ENCODE measurements at regions not wholly inside any gene's neighbourhood (a gene's known extent, or its start where the extent isn't known, plus 50 kb on each side); places are given as distances from the start of the nearest gene placed in this dataset.
A peak's percentile ranks its signal among the peaks of the same experiment; 100 is the strongest.

DNA sequence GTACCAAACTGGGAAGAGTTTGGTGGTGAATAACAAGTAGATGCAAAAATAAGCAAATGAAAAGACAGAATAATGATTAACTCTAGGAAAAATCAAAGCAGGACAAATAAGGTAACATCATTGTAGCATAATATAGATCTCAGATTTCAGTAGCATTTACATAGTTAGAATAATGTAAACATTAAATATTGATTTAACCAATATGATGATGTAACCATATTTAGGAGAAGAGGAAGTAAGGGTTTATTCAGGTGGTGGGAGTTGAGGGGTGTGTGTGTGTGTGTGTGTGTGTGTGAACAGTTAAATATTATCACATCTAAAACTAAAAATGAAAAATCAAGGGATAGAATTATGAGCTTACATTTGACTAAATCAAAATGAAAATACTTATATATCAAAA, 143.4 kb downstream of the NPR3 start:
- Mint-ChIP-seq H3K36me3 (ENCODE audit: low read depth, unreplicated experiment) (no peaks in the 10 kb centered on the region), H3K4me1 (ENCODE audit: low read depth, unreplicated experiment) (peaks cover 18% of the 10 kb centered on the region), H3K9me3 (ENCODE audit: unreplicated experiment) (peaks cover 9% of the 10 kb centered on the region), H3K27me3 (ENCODE audit: low read depth, unreplicated experiment) (no peaks in the 10 kb centered on the region), H3K27ac (ENCODE audit: unreplicated experiment) (no peak overlapping the region), H3K4me3 (ENCODE audit: unreplicated experiment) (no peak overlapping the region)
- H4K20me1 ChIP-seq (ENCODE audit: insufficient read depth, low read length), result no peaks in the 10 kb centered on the region
- no peak for TF ChIP-seq EZH2 (IDR thresholded peaks at IDR 0.05; ENCODE audit: insufficient read depth, low read length)
- TF ChIP-seq, protein P1, sequence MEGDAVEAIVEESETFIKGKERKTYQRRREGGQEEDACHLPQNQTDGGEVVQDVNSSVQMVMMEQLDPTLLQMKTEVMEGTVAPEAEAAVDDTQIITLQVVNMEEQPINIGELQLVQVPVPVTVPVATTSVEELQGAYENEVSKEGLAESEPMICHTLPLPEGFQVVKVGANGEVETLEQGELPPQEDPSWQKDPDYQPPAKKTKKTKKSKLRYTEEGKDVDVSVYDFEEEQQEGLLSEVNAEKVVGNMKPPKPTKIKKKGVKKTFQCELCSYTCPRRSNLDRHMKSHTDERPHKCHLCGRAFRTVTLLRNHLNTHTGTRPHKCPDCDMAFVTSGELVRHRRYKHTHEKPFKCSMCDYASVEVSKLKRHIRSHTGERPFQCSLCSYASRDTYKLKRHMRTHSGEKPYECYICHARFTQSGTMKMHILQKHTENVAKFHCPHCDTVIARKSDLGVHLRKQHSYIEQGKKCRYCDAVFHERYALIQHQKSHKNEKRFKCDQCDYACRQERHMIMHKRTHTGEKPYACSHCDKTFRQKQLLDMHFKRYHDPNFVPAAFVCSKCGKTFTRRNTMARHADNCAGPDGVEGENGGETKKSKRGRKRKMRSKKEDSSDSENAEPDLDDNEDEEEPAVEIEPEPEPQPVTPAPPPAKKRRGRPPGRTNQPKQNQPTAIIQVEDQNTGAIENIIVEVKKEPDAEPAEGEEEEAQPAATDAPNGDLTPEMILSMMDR (IDR thresholded peaks at IDR 0.05; ENCODE audit: insufficient read depth, low read depth, low read length), result no peak
- FAIRE-seq, result no peak
- H2AFZ ChIP-seq (ENCODE audit: low read depth, low read length), result no peak overlapping the region
- H3K36me3 ChIP-seq (ENCODE audit: insufficient read depth, low read length), result no peaks in the 10 kb centered on the region
- no peaks in the 10 kb centered on the region for H3K9me3 ChIP-seq (ENCODE audit: insufficient read depth, low read depth, low read length)
- H3K27ac ChIP-seq (ENCODE audit: low read depth, low read length), result no peak overlapping the region
- no peaks in the 10 kb centered on the region for H3K79me2 ChIP-seq (ENCODE audit: insufficient read depth, low read length)
- no peak overlapping the region for H3K9ac ChIP-seq (ENCODE audit: low read length)
- H3K4me3 ChIP-seq (ENCODE audit: insufficient read depth, low read depth, low read length), result no peak overlapping the region
- no peaks in the 10 kb centered on the region for H3K27me3 ChIP-seq (ENCODE audit: insufficient read depth, low read length)
- no peak overlapping the region for H3K4me2 ChIP-seq (ENCODE audit: low read length)
- peaks cover 14% of the 10 kb centered on the region for H3K4me1 ChIP-seq (ENCODE audit: insufficient read depth, low read length)
- DNase-seq (ENCODE audit: low read depth), result no peak

DNA sequence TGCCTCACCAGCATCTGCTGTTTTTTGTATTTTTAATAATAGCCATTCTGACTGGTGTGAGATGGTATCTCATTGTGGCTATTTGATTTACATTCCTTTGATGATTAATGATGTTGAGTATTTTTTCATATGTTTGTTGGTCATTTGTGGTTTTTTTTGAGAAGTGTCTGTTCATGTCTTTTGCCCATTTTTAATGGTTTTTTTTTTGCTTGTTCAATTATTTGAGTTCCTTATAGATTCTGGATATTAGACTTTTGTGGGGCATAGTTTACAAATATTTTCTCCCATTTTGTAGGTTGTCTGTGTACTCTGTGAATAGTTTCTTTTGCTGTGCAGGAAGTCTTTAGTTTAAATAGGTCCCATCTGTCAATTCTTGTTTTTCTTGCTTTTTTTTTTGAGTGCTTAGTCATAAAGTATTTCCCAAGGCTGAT, 148.1 kb downstream of the NPR3 start:
- H2AFZ ChIP-seq (ENCODE audit: low read depth, low read length), result no peak overlapping the region
- H3K4me1 Mint-ChIP-seq (ENCODE audit: low read depth, unreplicated experiment), result no peaks in the 10 kb centered on the region
- DNase-seq (ENCODE audit: low read depth) (peak; percentile 70), FAIRE-seq (peak; percentile 37)
- H3K27me3 Mint-ChIP-seq (ENCODE audit: low read depth, unreplicated experiment), result no peaks in the 10 kb centered on the region
- no peak overlapping the region for H3K4me2 ChIP-seq (ENCODE audit: low read length)
- peaks cover 11% of the 10 kb centered on the region for H3K9me3 Mint-ChIP-seq (ENCODE audit: unreplicated experiment)
- H3K27me3 ChIP-seq (ENCODE audit: insufficient read depth, low read length), result no peaks in the 10 kb centered on the region
- H3K79me2 ChIP-seq (ENCODE audit: insufficient read depth, low read length), result no peaks in the 10 kb centered on the region
- no peaks in the 10 kb centered on the region for H3K9me3 ChIP-seq (ENCODE audit: insufficient read depth, low read depth, low read length)
- H3K27ac Mint-ChIP-seq (ENCODE audit: unreplicated experiment), result no peak overlapping the region
- H3K36me3 ChIP-seq (ENCODE audit: insufficient read depth, low read length), result no peaks in the 10 kb centered on the region
- no peak overlapping the region for H3K4me3 ChIP-seq (ENCODE audit: insufficient read depth, low read depth, low read length)
- no peak overlapping the region for H3K4me3 Mint-ChIP-seq (ENCODE audit: unreplicated experiment)
- H4K20me1 ChIP-seq (ENCODE audit: insufficient read depth, low read length), result no peaks in the 10 kb centered on the region
- H3K36me3 Mint-ChIP-seq (ENCODE audit: low read depth, unreplicated experiment), result no peaks in the 10 kb centered on the region
- no peak for TF ChIP-seq EZH2 (IDR thresholded peaks at IDR 0.05; ENCODE audit: insufficient read depth, low read length)
- TF ChIP-seq, protein P1 (IDR thresholded peaks at IDR 0.05; ENCODE audit: insufficient read depth, low read depth, low read length), result no peak
- H3K4me1 ChIP-seq (ENCODE audit: insufficient read depth, low read length), result no peaks in the 10 kb centered on the region
- H3K27ac ChIP-seq (ENCODE audit: low read depth, low read length), result no peak overlapping the region
- no peak overlapping the region for H3K9ac ChIP-seq (ENCODE audit: low read length)

DNA sequence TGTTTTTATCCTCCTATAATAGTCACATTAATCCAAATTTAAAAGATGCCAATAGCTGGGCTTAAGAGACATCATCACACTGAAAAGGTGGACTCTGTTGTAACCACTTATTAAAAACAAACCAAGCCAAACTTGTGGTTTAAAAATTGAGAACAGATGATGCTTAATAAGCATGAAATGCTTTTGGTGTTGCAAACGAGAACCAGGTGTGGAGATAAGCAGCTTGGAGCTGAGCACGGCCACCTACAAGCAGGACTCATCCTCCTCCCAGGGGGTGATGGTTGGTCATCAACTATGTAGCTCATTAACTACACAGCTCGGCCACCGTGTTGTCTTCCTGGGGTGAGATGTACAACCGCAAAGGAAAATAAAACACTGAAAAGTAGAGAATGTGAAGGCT, 154.4 kb downstream of the NPR3 start:
- Mint-ChIP-seq H3K36me3 (ENCODE audit: low read depth, unreplicated experiment) (no peaks in the 10 kb centered on the region), H3K27me3 (ENCODE audit: low read depth, unreplicated experiment) (no peaks in the 10 kb centered on the region), H3K4me1 (ENCODE audit: low read depth, unreplicated experiment) (peaks cover 4% of the 10 kb centered on the region), H3K27ac (ENCODE audit: unreplicated experiment) (no peak overlapping the region), H3K4me3 (ENCODE audit: unreplicated experiment) (no peak overlapping the region), H3K9me3 (ENCODE audit: unreplicated experiment) (peaks cover 2% of the 10 kb centered on the region)
- peak; percentile 77 for DNase-seq (ENCODE audit: low read depth)
- no peak overlapping the region for H3K27ac ChIP-seq (ENCODE audit: low read depth, low read length)
- TF ChIP-seq EZH2 (IDR thresholded peaks at IDR 0.05; ENCODE audit: insufficient read depth, low read length), result no peak
- TF ChIP-seq, protein P1 (IDR thresholded peaks at IDR 0.05; ENCODE audit: insufficient read depth, low read depth, low read length), result no peak
- no peaks in the 10 kb centered on the region for H4K20me1 ChIP-seq (ENCODE audit: insufficient read depth, low read length)
- no peak overlapping the region for H3K4me3 ChIP-seq (ENCODE audit: insufficient read depth, low read depth, low read length)
- H3K36me3 ChIP-seq (ENCODE audit: insufficient read depth, low read length), result no peaks in the 10 kb centered on the region
- peaks cover 7% of the 10 kb centered on the region for H3K4me1 ChIP-seq (ENCODE audit: insufficient read depth, low read length)
- H3K9ac ChIP-seq (ENCODE audit: low read length), result no peak overlapping the region
- no peaks in the 10 kb centered on the region for H3K9me3 ChIP-seq (ENCODE audit: insufficient read depth, low read depth, low read length)
- FAIRE-seq, result peak; percentile 65
- no peaks in the 10 kb centered on the region for H3K27me3 ChIP-seq (ENCODE audit: insufficient read depth, low read length)
- no peak overlapping the region for H2AFZ ChIP-seq (ENCODE audit: low read depth, low read length)
- H3K4me2 ChIP-seq (ENCODE audit: low read length), result no peak overlapping the region
- no peaks in the 10 kb centered on the region for H3K79me2 ChIP-seq (ENCODE audit: insufficient read depth, low read length)
